ENCODE measurements at regions not wholly inside any gene's neighbourhood (a gene's known extent, or its start where the extent isn't known, plus 50 kb on each side); places are given as distances from the start of the nearest gene placed in this dataset.

DNA sequence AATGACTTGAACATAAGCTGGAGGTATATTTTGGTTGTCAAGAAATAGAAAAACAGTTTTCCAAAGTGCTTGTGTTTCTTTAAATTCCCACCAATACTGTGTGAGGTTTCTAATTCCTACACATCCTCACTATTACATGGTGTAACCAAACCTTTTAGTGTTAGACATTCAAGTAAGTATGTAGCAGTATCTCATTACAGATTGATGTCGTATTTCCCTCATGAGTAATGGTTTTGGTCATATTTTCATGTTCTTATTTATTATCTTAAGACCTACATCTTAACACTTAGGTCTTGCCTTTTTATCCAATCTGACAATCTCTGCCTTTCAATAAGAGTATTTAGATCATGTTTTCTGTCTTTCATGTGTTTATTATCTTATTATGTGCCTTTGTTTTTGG lies 253.7 kb upstream of the ANXA10 start:
- no peak for TF ChIP-seq CTCF (IDR thresholded peaks at IDR 0.05)
- TF ChIP-seq EP300 (IDR thresholded peaks at IDR 0.05), result no peak

All from ovary (tissue), 3 donors.